DND-41 (cell line): ENCODE measurements at regions not wholly inside any gene's neighbourhood (a gene's known extent, or its start where the extent isn't known, plus 50 kb on each side); places are given as distances from the start of the nearest gene placed in this dataset.

Experiments
- ATAC-seq: fragments of 200-7000 bp; cut with Tn5 transposase; 3 replicates; pipeline ENCODE4 v1.9.1; 2021; ENCODE audit warnings: low read depth; ENCODE audit not compliant: insufficient read depth
- DNase-seq: peaks from one replicate; pipeline ENCODE4 v3.0.0-alpha.2; 2020
- H2AFZ ChIP-seq: 2 replicates; pipeline ENCODE4 v1.6.0; 2012; ENCODE audit warnings: low read depth, low read length
- H3K27ac ChIP-seq: 2 replicates; pipeline ENCODE4 v1.5.1; 2012; ENCODE audit warnings: low read length, inconsistent platforms
- H3K27me3 ChIP-seq: fragments of 200-600 bp; sonication (generic); 2 replicates; pipeline ENCODE4 v1.6.0; 2012; ENCODE audit warnings: low read length, mild to moderate bottlenecking, inconsistent platforms; ENCODE audit not compliant: insufficient read depth, poor library complexity
- H3K36me3 ChIP-seq: 2 replicates; pipeline ENCODE4 v1.5.1; 2012; ENCODE audit warnings: low read length, inconsistent platforms; ENCODE audit not compliant: insufficient read depth
- H3K4me1 ChIP-seq: 2 replicates; pipeline ENCODE4 v1.5.1; 2012; ENCODE audit warnings: mild to moderate bottlenecking, low read length; ENCODE audit not compliant: insufficient read depth
- H3K4me2 ChIP-seq: 2 replicates; pipeline ENCODE4 v1.6.0; 2012; ENCODE audit warnings: mild to moderate bottlenecking, moderate library complexity, low read length, inconsistent platforms; ENCODE audit not compliant: insufficient read depth
- H3K4me3 ChIP-seq, 2 experiments: fragments of 200-600 bp in 1 of 2; shearing (Covaris generic) in 1 of 2; 2 replicates each; pipeline ENCODE4 v1.5.1; 2012 to 2016; ENCODE audit warnings: inconsistent platforms in 2 of 2, low read length in 2 of 2, mild to moderate bottlenecking in 2 of 2, low read depth in 1 of 2, moderate library complexity in 1 of 2
- H3K79me2 ChIP-seq: 2 replicates; pipeline ENCODE4 v1.6.0; 2012; ENCODE audit warnings: low read length, inconsistent platforms; ENCODE audit not compliant: insufficient read depth
- H3K9ac ChIP-seq: 2 replicates; pipeline ENCODE4 v1.6.0; 2012; ENCODE audit warnings: low read depth, mild to moderate bottlenecking, inconsistent platforms, low read length, moderate library complexity
- H3K9me3 ChIP-seq: 2 replicates; pipeline ENCODE4 v1.5.1; 2012; ENCODE audit warnings: low read length, moderate library complexity, mild to moderate bottlenecking, inconsistent platforms; ENCODE audit not compliant: insufficient read depth, severe bottlenecking
- H4K20me1 ChIP-seq: 2 replicates; pipeline ENCODE4 v1.6.0; 2012; ENCODE audit warnings: low read length; ENCODE audit not compliant: insufficient read depth
- EZH2 ChIP-seq: IDR thresholded peaks from 3 replicates; pipeline ENCODE4 v1.6.1; 2012; ENCODE audit warnings: borderline replicate concordance, low read depth, mild to moderate bottlenecking, moderate library complexity, low read length, inconsistent platforms; ENCODE audit not compliant: severe bottlenecking
- TF ChIP-seq, protein P1 (sequence below): IDR thresholded peaks from 2 replicates; pipeline ENCODE4 v1.5.1; 2012; ENCODE audit warnings: borderline replicate concordance, low read length, moderate library complexity, mild to moderate bottlenecking; ENCODE audit not compliant: poor library complexity, severe bottlenecking; ENCODE audit errors: extremely low read depth

DNA sequence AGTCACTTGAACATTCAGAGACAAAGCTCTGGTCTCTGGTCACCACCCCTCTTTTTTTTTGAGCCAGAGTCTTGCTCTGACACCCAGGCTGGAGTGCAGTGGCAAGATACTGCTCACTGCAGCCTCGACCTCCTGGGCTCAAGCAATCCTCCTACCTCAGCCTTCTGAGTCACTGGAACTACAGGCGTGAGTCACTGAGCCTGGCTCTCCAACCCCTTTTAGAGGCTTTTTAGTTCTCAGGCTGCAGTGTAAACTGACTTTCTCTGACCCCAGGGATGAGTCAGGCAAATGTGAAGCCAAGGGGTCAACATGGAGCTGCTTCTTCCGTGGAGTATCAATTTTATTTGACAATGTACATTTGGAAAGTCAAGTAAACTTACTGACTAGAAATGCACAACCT, 229.2 kb downstream of the PTTG2 start:
- no peaks in the 10 kb centered on the region for H3K36me3 ChIP-seq
- no peak overlapping the region for H3K9ac ChIP-seq
- H3K4me3 ChIP-seq: no peak overlapping the region
- no peak for TF ChIP-seq EZH2
- TF ChIP-seq, protein P1, sequence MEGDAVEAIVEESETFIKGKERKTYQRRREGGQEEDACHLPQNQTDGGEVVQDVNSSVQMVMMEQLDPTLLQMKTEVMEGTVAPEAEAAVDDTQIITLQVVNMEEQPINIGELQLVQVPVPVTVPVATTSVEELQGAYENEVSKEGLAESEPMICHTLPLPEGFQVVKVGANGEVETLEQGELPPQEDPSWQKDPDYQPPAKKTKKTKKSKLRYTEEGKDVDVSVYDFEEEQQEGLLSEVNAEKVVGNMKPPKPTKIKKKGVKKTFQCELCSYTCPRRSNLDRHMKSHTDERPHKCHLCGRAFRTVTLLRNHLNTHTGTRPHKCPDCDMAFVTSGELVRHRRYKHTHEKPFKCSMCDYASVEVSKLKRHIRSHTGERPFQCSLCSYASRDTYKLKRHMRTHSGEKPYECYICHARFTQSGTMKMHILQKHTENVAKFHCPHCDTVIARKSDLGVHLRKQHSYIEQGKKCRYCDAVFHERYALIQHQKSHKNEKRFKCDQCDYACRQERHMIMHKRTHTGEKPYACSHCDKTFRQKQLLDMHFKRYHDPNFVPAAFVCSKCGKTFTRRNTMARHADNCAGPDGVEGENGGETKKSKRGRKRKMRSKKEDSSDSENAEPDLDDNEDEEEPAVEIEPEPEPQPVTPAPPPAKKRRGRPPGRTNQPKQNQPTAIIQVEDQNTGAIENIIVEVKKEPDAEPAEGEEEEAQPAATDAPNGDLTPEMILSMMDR: no peak
- H3K9me3 ChIP-seq: no peaks in the 10 kb centered on the region
- no peak overlapping the region for H3K4me2 ChIP-seq
- H3K79me2 ChIP-seq: no peaks in the 10 kb centered on the region
- H3K27me3 ChIP-seq: no peaks in the 10 kb centered on the region
- ATAC-seq: no peak
- H3K27ac ChIP-seq: no peak overlapping the region
- H4K20me1 ChIP-seq: no peaks in the 10 kb centered on the region
- no peak for DNase-seq
- no peaks in the 10 kb centered on the region for H3K4me1 ChIP-seq
- H2AFZ ChIP-seq: no peak overlapping the region

DNA sequence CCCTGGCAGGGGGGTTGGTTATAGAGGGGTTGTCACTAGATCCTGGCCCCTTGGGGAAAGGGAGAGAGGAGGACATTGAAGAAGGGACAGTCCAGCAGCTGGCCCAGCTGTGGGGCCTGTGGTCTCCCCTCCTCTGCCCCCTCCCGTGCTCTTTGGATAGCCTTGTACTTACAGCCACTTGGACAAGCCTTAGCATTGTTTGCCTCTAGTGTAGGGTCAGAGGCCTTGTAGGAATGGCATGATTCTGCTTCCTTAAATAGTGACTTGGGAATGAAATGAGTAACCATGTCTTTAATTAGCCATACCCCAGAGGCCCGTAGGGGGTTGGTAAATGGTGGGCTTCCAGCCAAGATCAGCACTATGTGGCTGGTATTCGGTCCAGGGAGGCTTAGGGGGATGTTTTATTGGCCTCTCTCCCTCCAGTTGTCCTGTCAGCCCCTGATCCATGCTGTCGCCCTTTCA, 230.6 kb downstream of the PTTG2 start:
- no peak for ATAC-seq
- Histone ChIP-seq H3K9me3 (no peaks in the 10 kb centered on the region), H3K4me3 (no peak overlapping the region), H3K27ac (no peak overlapping the region), H3K36me3 (no peaks in the 10 kb centered on the region), H3K9ac (no peak overlapping the region), H3K79me2 (no peaks in the 10 kb centered on the region), H3K4me2 (no peak overlapping the region), H4K20me1 (no peaks in the 10 kb centered on the region), H2AFZ (no peak overlapping the region), H3K27me3 (no peaks in the 10 kb centered on the region), H3K4me1 (no peaks in the 10 kb centered on the region)
- no peak for TF ChIP-seq EZH2
- TF ChIP-seq, protein P1: no peak
- DNase-seq: no peak

DNA sequence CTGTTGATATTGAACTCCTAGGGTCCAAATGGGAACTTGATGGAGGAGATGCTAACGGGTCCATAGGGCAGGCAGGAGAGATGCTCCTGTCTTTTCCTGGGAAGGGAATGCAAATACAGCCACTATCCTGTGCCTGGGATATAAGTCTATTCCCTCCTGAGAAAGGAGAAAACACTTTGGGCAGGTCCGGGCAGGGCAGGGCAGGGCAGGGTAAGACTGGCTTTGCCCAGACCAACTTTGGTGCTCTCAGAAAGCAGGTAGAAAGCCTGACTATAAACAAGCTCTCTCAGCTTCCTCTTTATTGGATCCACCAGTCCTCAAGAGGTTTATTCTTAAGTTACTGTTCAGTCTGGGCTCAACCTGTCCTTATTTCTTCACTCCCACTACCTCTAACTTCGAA, 232.3 kb downstream of the PTTG2 start:
- Histone ChIP-seq H3K27me3 (no peaks in the 10 kb centered on the region), H3K9me3 (no peaks in the 10 kb centered on the region), H4K20me1 (no peaks in the 10 kb centered on the region), H3K9ac (no peak overlapping the region), H3K36me3 (no peaks in the 10 kb centered on the region), H2AFZ (no peak overlapping the region), H3K4me3 (no peak overlapping the region), H3K4me1 (no peaks in the 10 kb centered on the region), H3K27ac (no peak overlapping the region), H3K79me2 (no peaks in the 10 kb centered on the region), H3K4me2 (no peak overlapping the region)
- TF ChIP-seq, protein P1: no peak
- TF ChIP-seq EZH2: no peak
- ATAC-seq (no peak), DNase-seq (no peak)

DNA sequence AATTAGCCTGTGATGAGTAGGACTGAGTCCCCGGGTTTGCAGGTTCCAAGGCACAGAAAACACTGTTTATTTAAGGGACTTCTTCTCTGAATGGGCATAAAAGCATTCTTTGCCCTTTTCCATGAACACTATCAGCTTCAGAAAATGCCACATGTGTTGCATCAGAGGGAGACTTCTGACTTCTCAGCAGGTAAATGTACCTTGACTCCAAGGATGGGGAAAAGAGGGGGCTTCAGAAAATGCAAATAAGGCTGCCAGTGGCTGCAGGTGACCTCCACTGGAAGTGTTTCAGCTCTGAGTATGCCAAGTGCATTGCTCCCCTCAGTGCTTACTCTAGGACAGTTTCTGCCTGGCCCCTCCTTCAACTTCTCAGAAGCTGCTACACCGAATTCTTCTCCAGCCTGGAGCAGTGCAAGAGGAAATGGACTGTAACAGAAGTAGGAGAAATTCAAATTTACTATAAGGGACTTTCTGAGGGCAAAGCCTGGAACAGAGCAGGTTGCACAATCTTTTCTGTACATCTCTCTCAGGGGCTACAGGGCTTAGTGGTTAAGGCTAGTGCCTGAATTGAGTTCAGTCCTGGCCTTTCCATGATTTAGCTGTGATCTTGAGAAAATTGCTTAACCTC, 233.2 kb downstream of the PTTG2 start:
- Histone ChIP-seq H3K4me2 (no peak overlapping the region), H3K36me3 (no peaks in the 10 kb centered on the region), H3K4me3 (no peak overlapping the region), H3K9me3 (no peaks in the 10 kb centered on the region), H3K79me2 (no peaks in the 10 kb centered on the region), H3K27me3 (no peaks in the 10 kb centered on the region), H4K20me1 (no peaks in the 10 kb centered on the region), H2AFZ (no peak overlapping the region), H3K4me1 (no peaks in the 10 kb centered on the region), H3K27ac (no peak overlapping the region), H3K9ac (no peak overlapping the region)
- ATAC-seq (no peak), DNase-seq (no peak)
- no peak for TF ChIP-seq EZH2
- TF ChIP-seq, protein P1: no peak
